ENCODE measurements at regions not wholly inside any gene's neighbourhood (a gene's known extent, or its start where the extent isn't known, plus 50 kb on each side); places are given as distances from the start of the nearest gene placed in this dataset.
A peak's percentile ranks its signal among the peaks of the same experiment; 100 is the strongest.

- Histone ChIP-seq H3K14ac (replicated peaks; ENCODE audit: low read depth, low read length) (peak overlapping the region; percentile 91), H2BK15ac (ENCODE audit: low read depth, low read length) (peak overlapping the region; percentile 55; the same call in 1 of the 3 replicates), H3K4me2 (ENCODE audit: low read depth, low read length) (no peak overlapping the region), H3K9me3 (ENCODE audit: control insufficient read depth, insufficient read depth, low read length) (no peaks in the 10 kb centered on the region; the same call in 1 of the 2 replicates), H2BK120ac (ENCODE audit: low read depth, low read length) (peak overlapping the region; percentile 89), H3K9me1 (ENCODE audit: insufficient read depth, low read length) (peaks cover 8% of the 10 kb centered on the region; the same call in 1 of the 2 replicates), H3K4me1 (ENCODE audit: control insufficient read depth, insufficient read depth, low read length) (peaks cover 3% of the 10 kb centered on the region; the same call in 1 of the 2 replicates), H3K18ac (ENCODE audit: low read depth, low read length) (peak overlapping the region; percentile 44; the same call in 1 of the 2 replicates), H3K36me3 (ENCODE audit: control insufficient read depth, insufficient read depth, low read length) (no peaks in the 10 kb centered on the region), H3K27me3 (ENCODE audit: control insufficient read depth, insufficient read depth, low read length) (no peaks in the 10 kb centered on the region), H2AFZ (replicated peaks; ENCODE audit: low read length, poor library complexity) (peak overlapping the region; percentile 9), H4K5ac (ENCODE audit: low read depth, low read length) (peak overlapping the region; percentile 24; the same call in 1 of the 2 replicates), H3K4me3 (ENCODE audit: insufficient read depth, low read depth, low read length) (no peak overlapping the region), H4K8ac (ENCODE audit: low read depth in 2 of 2, low read length in 2 of 2) (peak overlapping the region in 1 of 2 experiments; percentile 55; a peak in 2 of 4 replicates), H3K27ac (ENCODE audit: insufficient read depth, low read length) (peak overlapping the region; percentile 15; the same call in 1 of the 2 replicates), H2BK20ac (ENCODE audit: low read depth, low read length) (peak overlapping the region; percentile 94), H3K79me1 (ENCODE audit: low read depth in 1 of 2, low read length in 2 of 2) (no peaks in the 10 kb centered on the region), H2BK5ac (ENCODE audit: low read depth, low read length, poor library complexity, severe bottlenecking) (peak overlapping the region; percentile 35), H3K9ac (ENCODE audit: low read depth, low read length) (no peak overlapping the region), H3K23ac (ENCODE audit: low read depth, low read length) (peak overlapping the region; percentile 41; the same call in 1 of the 2 replicates), H2AK9ac (replicated peaks; ENCODE audit: low read depth, low read length, poor library complexity) (no peak overlapping the region), H2AK5ac (ENCODE audit: low read depth, low read length) (peak overlapping the region; percentile 61), H3K4ac (ENCODE audit: low read depth, low read length) (peak overlapping the region; percentile 84), H4K91ac (ENCODE audit: insufficient read depth, low read depth, low read length) (peak overlapping the region; percentile 62), H4K20me1 (ENCODE audit: insufficient read depth, low read length) (no peaks in the 10 kb centered on the region), H3K56ac (ENCODE audit: extremely low read depth, insufficient read depth, low read length) (no peak overlapping the region)
- ChIA-PET POLR2A (ENCODE audit: unreplicated experiment) (interaction anchor here (0.6 kb wide), 3 partner anchors 9 to 308 kb away, joined by 3 to 17 read pairs (median 12); no protein-coding TSS in a partner anchor), CTCF (interaction anchor here (0.5 kb wide), 1 partner anchor 224 kb away, joined by 3 read pairs; no protein-coding TSS in a partner anchor)
- TF ChIP-seq CEBPB (IDR thresholded peaks at IDR 0.05; ENCODE audit: low read depth, low read length) (peak; percentile 36; the same call in 1 of the 2 replicates), MAZ (IDR thresholded peaks at IDR 0.05; ENCODE audit: borderline replicate concordance, low read depth, low read length) (no peak)
- intact Hi-C loops (cut with micrococcal nuclease) = no loop called here
- ATAC-seq (ENCODE audit: low read depth) (no peak; the same call in 1 of the 2 replicates), DNase-seq (peak; percentile 51)
- dilution Hi-C loops (cut with HindIII; ENCODE audit: low sequenced_read_pairs, unreplicated experiment) = no loop called here
- BruUV-seq (replicated peaks) = no TSS peak
- in situ Hi-C loops (cut with MboI; ENCODE audit: low sequenced_read_pairs) = no loop called here
- 54% methylated on average over 7 of the region's 8 CpGs; no CpG with 5 or more reads in 1 of the 2 experiments for WGBS, 2 experiments (ENCODE audit: extremely low coverage in 2 of 2, insufficient read length in 1 of 2)
Measured at GRCh38 chr21:38965241-38965640, 159.5 kb downstream of the ETS2 start.
